Colonic mucosa (tissue), 4 donors: ENCODE measurements at regions not wholly inside any gene's neighbourhood (a gene's known extent, or its start where the extent isn't known, plus 50 kb on each side); places are given as distances from the start of the nearest gene placed in this dataset.

Experiments used
- DNase-seq: peaks from one replicate; pipeline ENCODE4 v3.0.0-alpha.2; 2020
- H3K27ac ChIP-seq: fragments of 200-600 bp; one replicate; pipeline ENCODE4 v1.8.0; 2021
- H3K27me3 ChIP-seq: fragments of 200-600 bp; one replicate; pipeline ENCODE4 v1.8.0; 2021
- H3K36me3 ChIP-seq: fragments of 200-600 bp; one replicate; pipeline ENCODE4 v1.8.0; 2021
- H3K4me1 ChIP-seq: fragments of 200-600 bp; one replicate; pipeline ENCODE4 v1.8.0; 2021; ENCODE audit warnings: mild to moderate bottlenecking
- H3K4me3 ChIP-seq: fragments of 200-600 bp; one replicate; pipeline ENCODE4 v1.8.0; 2021
- H3K9ac ChIP-seq, 2 donors: one replicate each; pipeline ENCODE4 v1.7.0; 2013; ENCODE audit warnings: control low read depth in 2 of 2, low read depth in 2 of 2, low read length in 2 of 2
- H3K9me3 ChIP-seq: fragments of 200-600 bp; one replicate; pipeline ENCODE4 v1.8.0; 2021
- CTCF ChIP-seq: fragments of 200-600 bp; IDR thresholded peaks from one replicate; pipeline ENCODE4 v1.8.0; 2022; ENCODE audit warnings: antibody characterized with exemption, mild to moderate bottlenecking
- intact Hi-C: fragments of 100-400 bp; cut with DNase I; formaldehyde crosslinking; loops from one replicate; pipeline ENCODE4 v1.14.1; 2022
- donor health status: healthy.
- donor health status: DM: no; HTN: no; CAD: no.
- donor health status: DM: no; HTN: no; CAD: no.

- no peak overlapping the region for H3K27ac ChIP-seq
- intact Hi-C loops = no loop called here
- no peaks in the 10 kb centered on the region for H3K36me3 ChIP-seq
- H3K4me3 ChIP-seq = no peak overlapping the region
- no peak for DNase-seq
- no peaks in the 10 kb centered on the region for H3K27me3 ChIP-seq
- no peaks in the 10 kb centered on the region for H3K9me3 ChIP-seq
- TF ChIP-seq CTCF = no peak
- no peaks in the 10 kb centered on the region for H3K4me1 ChIP-seq
- no peak overlapping the region for H3K9ac ChIP-seq
Measured at GRCh38 chr2:118320658-118321057, 232.4 kb downstream of the INSIG2 start.

GRCh38 chr2:118320196-118320595 lies 231.9 kb downstream of the INSIG2 start:
- Histone ChIP-seq H3K4me3 (no peak overlapping the region), H3K4me1 (no peaks in the 10 kb centered on the region), H3K36me3 (no peaks in the 10 kb centered on the region), H3K27me3 (no peaks in the 10 kb centered on the region), H3K9me3 (no peaks in the 10 kb centered on the region), H3K27ac (no peak overlapping the region), H3K9ac (no peak overlapping the region)
- intact Hi-C loops = no loop called here
- no peak for TF ChIP-seq CTCF
- DNase-seq = no peak

GRCh38 chr2:118319271-118319684 lies 231.0 kb downstream of the INSIG2 start:
- intact Hi-C loops = no loop called here

GRCh38 chr2:118315606-118316005 lies 227.3 kb downstream of the INSIG2 start:
- DNase-seq = no peak
- Histone ChIP-seq H3K9me3 (no peaks in the 10 kb centered on the region), H3K27ac (no peak overlapping the region), H3K36me3 (no peaks in the 10 kb centered on the region), H3K27me3 (peaks cover 10% of the 10 kb centered on the region), H3K4me1 (peaks cover 3% of the 10 kb centered on the region), H3K9ac (no peak overlapping the region), H3K4me3 (no peak overlapping the region)
- TF ChIP-seq CTCF = no peak
- intact Hi-C loops = no loop called here

More at GRCh38 chr2:118319271-118319684, 231.0 kb downstream of the INSIG2 start:
- H3K4me1 ChIP-seq = no peaks in the 10 kb centered on the region
- no peak for TF ChIP-seq CTCF
- H3K27me3 ChIP-seq = no peaks in the 10 kb centered on the region
- no peaks in the 10 kb centered on the region for H3K36me3 ChIP-seq
- H3K27ac ChIP-seq = no peak overlapping the region
- H3K9ac ChIP-seq = no peak overlapping the region
- DNase-seq = no peak
- H3K9me3 ChIP-seq = no peaks in the 10 kb centered on the region
- no peak overlapping the region for H3K4me3 ChIP-seq

GRCh38 chr2:118312969-118313756 lies 224.9 kb downstream of the INSIG2 start:
- Histone ChIP-seq H3K9ac (no peak overlapping the region), H3K4me1 (peaks cover 4% of the 10 kb centered on the region), H3K27me3 (peaks cover 11% of the 10 kb centered on the region), H3K36me3 (no peaks in the 10 kb centered on the region), H3K27ac (no peak overlapping the region), H3K4me3 (no peak overlapping the region), H3K9me3 (no peaks in the 10 kb centered on the region)
- DNase-seq = no peak
- TF ChIP-seq CTCF = no peak
- intact Hi-C loops = no loop called here
